HPDE6-E6E7 (cell line): ENCODE measurements at regions not wholly inside any gene's neighbourhood (a gene's known extent, or its start where the extent isn't known, plus 50 kb on each side); places are given as distances from the start of the nearest gene placed in this dataset.

Experiments used
- DNase-seq: peaks from one replicate; pipeline ENCODE4 v3.0.0; 2011; ENCODE audit warnings: missing footprints; ENCODE audit errors: extremely low spot score

- DNase-seq: no peak
Measured at GRCh38 chr9:104448036-104448435, 56.0 kb upstream of the OR13F1 start.
